ENCODE measurements at regions not wholly inside any gene's neighbourhood (a gene's known extent, or its start where the extent isn't known, plus 50 kb on each side); places are given as distances from the start of the nearest gene placed in this dataset.
"Not testable (repeated sequence)": the region's sequence is repeated elsewhere in the genome, so short reads cannot be mapped to it uniquely, and the experiment has no call there.

- DNase-seq (no peak), ATAC-seq (no peak)
- intact Hi-C loops (cut with DNase I, micrococcal nuclease) = no loop called here
Observed at GRCh38 chr7:69433081-69433480, 165.2 kb upstream of the AUTS2 start.

- intact Hi-C loops (cut with DNase I, micrococcal nuclease) = no loop called here
- ATAC-seq = no peak
- DNase-seq = no peak
Observed at GRCh38 chr7:69434398-69434815, 163.9 kb upstream of the AUTS2 start.

- ATAC-seq (no peak), DNase-seq (no peak)
- intact Hi-C loops (cut with DNase I, micrococcal nuclease) = no loop called here
Observed at GRCh38 chr7:69435711-69436110, 162.6 kb upstream of the AUTS2 start.

- ATAC-seq = no peak
- DNase-seq = no peak
- intact Hi-C loops (cut with DNase I, micrococcal nuclease) = no loop called here
Observed at GRCh38 chr7:69436946-69437345, 161.3 kb upstream of the AUTS2 start.

- ATAC-seq (no peak), DNase-seq (no peak)
- intact Hi-C loops (cut with DNase I, micrococcal nuclease) = no loop called here
Observed at GRCh38 chr7:69438584-69439412, 159.5 kb upstream of the AUTS2 start.

- ATAC-seq (no peak), DNase-seq (no peak)
- intact Hi-C loops (cut with DNase I, micrococcal nuclease) = no loop called here
Observed at GRCh38 chr7:69439636-69440325, 158.5 kb upstream of the AUTS2 start.

- intact Hi-C loops (cut with DNase I, micrococcal nuclease) = no loop called here
- no peak for DNase-seq
- no peak for ATAC-seq
Observed at GRCh38 chr7:69440976-69441375, 157.3 kb upstream of the AUTS2 start.

GRCh38 chr7:69443136-69443535 is 155.1 kb upstream of the AUTS2 start:
- intact Hi-C loops (cut with DNase I, micrococcal nuclease) = no loop called here
- DNase-seq (no peak), ATAC-seq (no peak)

GRCh38 chr7:69445541-69445940 is 152.7 kb upstream of the AUTS2 start:
- ATAC-seq = no peak

GRCh38 chr7:69446213-69446612 is 152.1 kb upstream of the AUTS2 start:
- ATAC-seq; DNase-seq; intact Hi-C loops (cut with DNase I, micrococcal nuclease): not testable (repeated sequence)

More at GRCh38 chr7:69445541-69445940, 152.7 kb upstream of the AUTS2 start:
- DNase-seq = no peak
- intact Hi-C loops (cut with DNase I, micrococcal nuclease) = no loop called here

GRCh38 chr7:69448071-69448470 is 150.2 kb upstream of the AUTS2 start:
- ATAC-seq (no peak), DNase-seq (no peak)
- intact Hi-C loops (cut with DNase I, micrococcal nuclease) = no loop called here

- no peak for DNase-seq
- intact Hi-C loops (cut with DNase I, micrococcal nuclease) = no loop called here
- no peak for ATAC-seq
Observed at GRCh38 chr7:69450456-69450855, 147.8 kb upstream of the AUTS2 start.

- no peak for ATAC-seq
- intact Hi-C loops (cut with DNase I, micrococcal nuclease) = no loop called here
- DNase-seq = no peak
Observed at GRCh38 chr7:69451715-69452114, 146.6 kb upstream of the AUTS2 start.

GRCh38 chr7:69452797-69453196 is 145.5 kb upstream of the AUTS2 start:
- ATAC-seq = no peak
- intact Hi-C loops (cut with DNase I, micrococcal nuclease) = no loop called here
- DNase-seq = no peak

GRCh38 chr7:69457595-69458504 is 140.4 kb upstream of the AUTS2 start:
- no peak for DNase-seq

GRCh38 chr7:69464035-69464434 is 134.2 kb upstream of the AUTS2 start:
- ATAC-seq (no peak), DNase-seq (no peak)
- intact Hi-C loops (cut with DNase I, micrococcal nuclease) = no loop called here

More at GRCh38 chr7:69457595-69458504, 140.4 kb upstream of the AUTS2 start:
- no peak for ATAC-seq
- intact Hi-C loops (cut with DNase I, micrococcal nuclease) = no loop called here

- ATAC-seq (no peak), DNase-seq (no peak)
- intact Hi-C loops (cut with DNase I, micrococcal nuclease) = no loop called here
Observed at GRCh38 chr7:69465262-69465661, 133.0 kb upstream of the AUTS2 start.

- intact Hi-C loops (cut with DNase I, micrococcal nuclease) = no loop called here
- ATAC-seq (no peak), DNase-seq (no peak)
Observed at GRCh38 chr7:69467826-69468225, 130.4 kb upstream of the AUTS2 start.

GRCh38 chr7:69476416-69476815 is 121.9 kb upstream of the AUTS2 start:
- intact Hi-C loops (cut with DNase I, micrococcal nuclease) = no loop called here
- no peak for ATAC-seq
- no peak for DNase-seq
